ENCODE measurements at regions not wholly inside any gene's neighbourhood (a gene's known extent, or its start where the extent isn't known, plus 50 kb on each side); places are given as distances from the start of the nearest gene placed in this dataset.

DNA sequence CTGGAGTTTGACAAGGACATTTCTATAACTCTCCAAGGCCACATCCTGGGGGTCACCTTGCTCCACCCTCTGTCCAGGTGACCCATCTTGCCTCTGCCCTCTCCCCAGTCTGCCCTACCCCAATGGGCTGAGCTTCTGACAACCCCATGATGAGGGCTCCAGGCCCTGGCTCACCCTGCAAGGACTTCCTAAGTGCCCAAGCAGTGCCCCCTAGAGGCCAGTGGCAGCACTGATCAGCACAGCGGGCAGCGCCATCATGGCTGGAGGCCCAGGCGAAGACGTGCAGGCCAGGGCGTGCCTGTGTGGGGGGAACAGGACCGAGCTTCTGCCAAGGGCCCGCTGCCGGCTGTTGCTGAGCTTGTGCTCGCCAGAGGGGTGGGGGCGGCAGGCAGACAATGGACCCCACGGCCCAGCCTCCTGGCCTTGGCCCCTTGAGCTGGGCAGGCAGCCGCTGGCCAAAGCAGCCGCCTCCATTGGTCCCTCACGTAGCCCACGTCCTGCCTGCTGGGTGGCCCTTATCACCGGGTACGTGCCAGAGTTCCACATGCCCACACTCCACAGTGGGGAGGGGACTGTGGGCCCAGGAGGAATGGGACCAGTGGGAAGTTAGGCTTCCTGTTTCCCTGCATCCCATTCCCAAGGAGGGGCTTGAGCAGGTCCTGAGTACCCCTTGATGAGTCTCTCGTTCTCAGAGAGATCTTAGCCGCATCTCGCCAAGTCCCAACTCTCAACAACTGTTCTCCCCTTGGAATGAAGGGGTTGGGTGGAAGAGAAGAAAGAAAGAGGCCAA is 64.3 kb downstream of the MRPL14 start:
- DNase-seq: no peak

DNA sequence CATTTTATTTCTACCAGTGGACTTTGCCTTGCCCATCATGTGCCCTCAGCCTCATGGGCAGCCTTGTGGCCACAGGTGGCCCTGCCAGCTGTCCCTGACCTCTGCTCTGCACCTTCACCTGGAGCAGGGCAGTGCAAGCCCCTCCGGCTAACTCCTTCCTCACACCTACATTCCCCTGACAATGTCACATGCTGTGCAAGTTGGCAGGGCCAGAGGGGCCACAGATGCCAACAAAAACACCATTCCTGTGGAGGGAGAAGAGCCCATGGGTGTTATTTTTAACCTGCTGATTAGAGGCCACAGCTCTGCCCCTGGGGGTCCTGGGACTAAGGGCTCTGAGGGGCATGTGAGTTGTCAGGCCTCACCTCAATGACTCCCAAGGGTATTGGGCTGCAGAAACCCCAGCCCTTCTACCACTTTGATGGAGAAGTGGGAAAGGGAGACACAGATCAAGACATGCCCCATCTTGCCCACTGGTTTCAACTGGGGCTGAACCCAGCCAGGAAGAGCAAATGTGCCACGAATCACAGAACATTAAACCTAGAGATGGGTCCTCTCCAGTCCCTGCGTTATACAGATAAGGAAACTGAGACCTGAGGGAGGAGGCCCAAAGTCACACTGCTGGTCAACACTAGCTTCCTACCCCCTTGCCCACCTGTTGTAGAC is 65.0 kb downstream of the MRPL14 start:
- no peak for DNase-seq

DNA sequence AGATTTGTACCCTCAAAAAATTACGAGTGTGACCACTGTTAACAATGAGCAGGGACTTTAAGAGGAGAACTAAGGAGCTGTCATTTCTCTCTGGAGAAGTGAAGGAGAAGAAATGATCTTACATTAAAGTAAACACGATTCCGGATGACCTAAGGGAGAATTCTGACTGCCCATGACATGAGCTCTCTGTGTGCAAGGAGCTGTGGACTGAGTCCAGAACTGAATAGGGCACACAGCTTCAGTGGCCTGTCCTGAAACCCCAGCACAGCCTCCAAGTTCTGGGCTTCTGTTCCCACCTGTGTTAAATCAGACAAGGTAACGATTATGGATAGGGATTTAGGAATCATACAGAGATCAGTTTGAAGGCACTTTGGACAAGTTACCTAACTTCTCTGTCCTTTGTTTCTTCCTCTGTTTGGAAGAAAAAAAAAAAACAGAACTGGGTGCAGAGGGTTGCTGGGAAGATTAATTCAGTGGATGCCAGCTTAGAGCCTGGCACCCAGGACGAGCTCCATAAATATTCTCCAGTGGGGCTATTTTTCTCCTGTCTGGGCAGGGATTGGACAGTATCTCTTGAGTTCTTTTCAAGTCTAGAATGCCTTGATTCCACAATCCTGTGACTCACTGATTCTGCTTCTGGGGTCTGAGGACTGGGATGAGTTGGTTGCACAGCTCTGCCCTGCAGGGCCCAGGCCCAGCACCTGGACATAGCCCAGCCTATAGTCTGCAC is 65.7 kb downstream of the MRPL14 start:
- DNase-seq: no peak

DNA sequence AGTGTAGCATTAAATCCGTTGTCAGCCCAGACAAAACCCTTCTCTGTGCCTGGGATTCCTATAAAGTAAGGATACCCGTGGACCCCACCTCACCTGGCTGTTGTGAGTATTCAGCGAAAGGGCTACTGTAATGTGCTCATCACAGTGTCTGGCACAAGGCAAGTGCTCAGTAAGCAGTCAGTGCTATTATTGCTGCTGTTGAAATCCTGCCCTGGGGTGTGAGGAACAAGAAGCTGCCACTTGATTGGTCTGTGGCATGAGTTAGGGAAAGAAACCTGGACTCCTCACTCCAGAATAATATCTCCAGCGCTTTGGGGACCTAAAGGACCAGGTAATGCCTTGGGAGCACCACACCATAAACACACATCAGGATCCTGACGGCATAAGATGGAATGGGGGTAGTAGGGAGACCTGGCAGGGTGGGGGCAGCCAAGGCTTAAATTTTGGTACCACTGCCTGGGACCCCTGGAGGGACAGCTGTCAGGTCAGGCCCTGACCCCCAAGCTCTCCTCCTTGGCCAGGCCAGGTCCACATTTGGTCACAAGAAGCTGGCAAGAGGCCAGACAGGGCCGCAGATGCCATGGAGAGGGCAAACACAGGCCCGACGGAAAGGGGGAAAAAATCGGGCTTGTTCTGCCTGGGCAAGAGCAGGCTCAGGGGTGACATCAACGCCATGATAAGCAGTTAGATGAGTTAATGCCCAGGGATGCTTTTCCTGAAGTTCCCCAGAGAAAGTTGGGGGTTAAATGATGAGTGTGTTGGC is 66.5 kb downstream of the MRPL14 start:
- no peak for DNase-seq

DNA sequence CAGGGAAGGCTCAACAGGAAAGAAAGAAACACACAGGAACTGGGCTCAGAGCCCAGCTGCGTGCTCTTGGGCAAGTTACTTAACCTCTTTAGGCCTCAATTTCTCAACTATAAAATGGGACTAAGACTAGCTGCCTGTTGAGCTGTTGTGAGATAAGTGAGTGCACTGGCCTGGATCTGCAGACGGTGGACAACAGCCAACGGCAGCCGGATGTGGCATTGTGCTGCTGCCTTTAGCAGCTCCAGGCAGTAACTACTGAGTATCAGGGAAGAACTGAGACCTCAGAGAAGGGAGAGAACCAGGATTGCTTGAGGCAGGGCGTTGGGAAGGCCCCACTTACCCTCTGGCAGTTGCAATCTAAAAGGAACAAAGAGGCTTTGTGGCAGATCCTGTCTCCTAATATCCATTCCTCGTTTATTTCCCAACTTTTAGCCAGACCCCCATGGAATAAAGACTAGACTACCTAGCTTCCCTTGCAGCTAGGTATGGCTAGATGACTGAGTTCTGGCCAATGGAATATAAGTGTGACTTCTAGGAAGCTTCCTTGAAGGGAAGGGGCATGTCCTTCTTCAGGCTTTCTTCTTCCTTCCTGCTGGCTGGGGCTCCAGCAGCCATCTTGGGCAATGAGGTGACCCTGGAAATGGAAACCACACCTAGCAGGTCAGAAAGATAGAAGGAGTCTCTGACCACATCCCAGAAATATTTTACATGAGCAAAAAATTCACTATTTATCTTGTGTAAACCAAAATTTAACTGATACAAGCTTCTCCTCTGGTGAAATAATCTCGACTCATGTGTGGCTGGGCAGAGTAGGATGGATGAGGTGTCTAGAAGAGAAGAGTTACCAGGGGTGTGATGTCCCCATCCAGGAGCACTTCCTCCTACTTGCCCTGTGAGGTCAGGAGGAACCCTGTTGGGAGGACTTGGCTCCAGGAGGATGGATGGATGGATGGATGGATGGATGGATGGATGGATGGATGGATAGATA is 67.6 kb downstream of the MRPL14 start:
- no peak for DNase-seq

DNA sequence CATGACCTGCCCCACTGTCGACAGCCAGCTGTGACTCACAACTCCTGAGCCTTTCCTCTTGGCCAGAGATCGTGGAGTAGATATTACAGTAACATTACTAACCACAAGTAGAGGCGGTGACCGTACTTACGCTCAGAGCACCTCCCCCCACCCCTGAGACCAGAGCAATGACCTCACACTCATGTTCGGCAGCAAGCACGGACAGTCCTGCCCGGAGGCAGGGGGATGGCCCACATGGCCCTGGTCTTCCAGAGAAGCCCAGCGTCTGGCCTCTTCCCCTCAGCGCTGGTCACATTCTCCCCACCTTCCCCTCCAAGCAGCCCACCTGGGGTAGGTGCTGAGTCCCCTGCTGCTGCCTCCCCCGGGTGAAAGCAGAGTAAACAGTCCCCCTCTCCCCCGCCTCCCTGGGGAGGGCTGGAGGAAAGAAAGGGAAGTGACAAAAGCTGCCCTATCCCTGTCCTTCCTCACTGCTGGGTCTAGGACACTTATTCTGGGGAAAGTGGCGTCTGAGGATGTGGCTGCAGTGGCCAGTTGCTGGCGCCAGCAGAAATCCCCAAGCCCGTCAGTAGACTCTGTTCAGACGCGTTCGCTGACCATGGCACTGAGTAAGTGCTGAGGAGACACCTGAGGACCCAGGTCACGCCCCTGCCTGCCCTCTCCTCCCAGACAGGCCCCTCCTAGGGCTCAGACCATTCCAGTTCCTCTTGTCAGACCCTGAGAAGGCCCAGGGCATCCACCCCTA is 68.5 kb downstream of the MRPL14 start:
- DNase-seq: no peak

DNA sequence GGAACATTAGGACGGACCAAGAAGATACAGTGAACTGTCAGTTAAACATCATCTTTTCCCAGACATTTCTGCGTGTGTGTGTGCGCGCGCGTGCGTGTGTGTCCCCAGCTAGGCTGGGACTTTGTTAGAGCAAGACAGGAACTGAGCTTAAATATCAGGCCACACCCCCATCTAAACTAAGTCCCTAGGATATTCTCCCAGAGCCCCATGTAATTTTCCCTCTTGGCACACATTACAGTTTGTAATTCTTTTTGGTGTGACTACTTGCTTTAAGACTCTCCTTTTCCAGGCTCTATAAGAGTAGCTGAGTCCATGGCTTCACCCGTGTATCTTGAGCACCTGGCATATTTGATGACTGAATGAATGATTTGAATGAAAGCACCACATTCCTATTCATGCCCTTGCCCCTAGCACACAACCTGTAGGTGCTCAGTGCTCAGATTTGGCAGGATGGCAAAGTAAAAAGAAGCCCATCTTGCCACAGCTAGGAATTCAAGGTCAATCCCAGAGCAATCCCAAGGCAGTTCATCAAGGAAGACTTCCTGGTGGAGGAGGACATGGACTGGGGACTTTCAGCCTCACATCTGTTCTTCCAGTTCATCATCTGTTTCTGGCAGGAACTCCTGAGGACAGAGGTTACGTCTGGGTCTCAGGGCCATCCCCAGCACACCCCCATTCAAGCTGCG is 69.2 kb downstream of the MRPL14 start:
- DNase-seq: no peak

DNA sequence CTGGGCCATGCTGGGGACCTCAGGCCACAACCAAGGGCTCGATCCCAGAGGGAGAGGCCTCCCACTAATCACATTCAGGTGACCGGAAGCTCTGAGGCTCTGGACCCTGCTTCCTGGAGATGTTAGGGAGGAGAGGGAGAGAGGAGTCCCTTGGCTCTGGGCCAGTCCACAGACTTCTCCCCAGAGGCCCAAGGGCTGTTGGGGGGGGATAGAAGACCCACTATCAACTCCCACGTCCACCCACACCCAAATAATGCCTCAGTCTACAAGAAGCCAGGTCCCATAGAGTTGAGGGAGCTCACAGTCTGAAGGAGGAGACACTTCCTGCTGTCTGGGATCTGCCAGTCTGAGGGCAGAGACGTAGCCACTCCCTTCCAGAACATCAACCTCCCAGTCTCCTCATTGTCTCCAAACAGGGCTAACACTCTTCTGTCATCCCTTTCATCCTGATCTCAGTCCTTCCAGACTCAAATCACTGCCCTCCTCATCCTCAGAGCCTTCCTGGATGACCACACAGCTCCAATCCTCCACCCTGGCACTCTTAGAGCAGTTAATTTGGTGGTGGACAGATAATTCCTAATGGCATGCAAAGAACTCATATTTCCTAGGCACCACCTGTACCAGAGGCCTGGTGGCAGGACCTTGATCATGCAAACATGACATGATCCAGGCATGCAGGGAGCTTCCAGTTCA is 69.9 kb downstream of the MRPL14 start:
- no peak for DNase-seq

DNA sequence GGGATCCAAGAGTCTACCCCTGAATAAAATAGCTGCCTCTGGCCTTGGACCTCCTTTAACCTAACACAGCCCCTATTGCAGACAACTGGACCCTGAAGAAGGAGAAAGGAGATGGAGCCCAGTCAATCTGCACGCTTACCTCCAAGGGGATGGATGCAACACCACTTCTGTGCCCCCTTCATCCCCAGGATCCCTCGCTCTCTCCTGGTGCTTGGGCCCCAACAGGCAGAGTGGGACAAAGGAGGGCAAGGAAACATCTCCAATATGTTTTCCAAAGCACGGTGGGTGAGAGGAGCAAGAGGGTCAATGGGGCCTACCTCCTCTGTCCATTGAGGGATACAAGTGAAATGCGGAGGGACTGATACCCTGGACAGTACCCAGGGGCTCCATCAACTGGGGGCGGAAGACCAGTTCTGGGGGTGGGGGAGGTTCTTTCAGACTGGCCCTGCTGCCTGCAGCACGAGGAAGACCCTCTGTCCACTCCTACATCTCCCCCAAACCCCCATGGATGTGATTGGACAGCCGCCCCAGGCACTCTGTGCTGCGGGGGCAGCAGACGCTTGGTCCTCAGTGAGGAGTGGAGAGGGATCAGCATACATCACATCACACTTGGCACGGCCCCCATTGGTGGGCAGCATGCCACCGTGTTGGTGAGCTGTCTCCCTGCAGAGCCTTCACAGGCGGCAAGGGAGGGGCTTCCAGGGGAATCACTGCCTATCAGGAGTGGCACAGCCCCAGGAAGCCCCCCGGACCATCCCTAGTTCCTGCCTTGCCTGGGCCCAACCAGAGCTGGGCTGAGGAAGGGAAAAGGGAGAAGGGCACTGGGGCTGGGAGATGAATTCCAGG is 70.6 kb downstream of the MRPL14 start:
- DNase-seq: no peak

DNA sequence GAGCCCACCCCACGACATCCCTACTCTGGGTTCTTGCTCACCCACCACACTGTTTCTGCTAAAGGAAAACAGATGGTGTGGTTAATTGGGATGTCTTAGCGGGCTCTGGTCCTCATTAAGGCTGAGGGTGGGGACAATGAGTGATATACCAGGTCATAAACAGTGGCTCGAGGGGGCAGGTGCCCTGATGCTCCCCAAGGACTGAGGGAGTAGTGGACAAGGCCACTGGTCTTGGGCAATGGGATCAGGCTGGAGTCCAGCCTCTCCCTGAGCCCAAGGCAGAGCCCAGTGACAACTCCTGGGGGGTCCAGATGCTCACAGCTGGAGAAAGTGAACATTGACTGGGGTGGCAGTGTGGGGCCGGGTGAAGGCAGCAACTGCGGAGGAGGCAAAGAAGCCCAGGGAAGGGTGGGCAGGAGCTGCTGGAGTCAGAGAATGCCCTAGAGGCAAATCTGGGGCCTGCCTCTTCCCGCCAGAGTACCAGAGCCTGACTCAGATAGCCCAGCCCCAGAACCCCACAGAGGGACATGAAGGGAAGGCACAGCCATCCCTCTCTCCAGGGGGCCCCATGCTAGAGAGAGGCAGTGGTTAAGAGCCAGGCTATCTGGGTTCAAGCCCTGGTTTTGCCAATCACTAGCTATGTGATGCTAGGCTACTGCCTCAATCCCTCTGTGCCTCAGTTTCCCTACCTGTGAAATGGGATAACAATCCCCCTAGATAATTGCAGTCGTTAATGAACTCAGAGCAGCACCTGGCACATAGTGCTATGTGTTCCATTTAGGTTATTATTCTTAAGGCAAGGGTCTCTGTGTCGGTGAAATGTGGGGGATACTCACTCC is 72.3 kb downstream of the MRPL14 start:
- no peak for DNase-seq

DNA sequence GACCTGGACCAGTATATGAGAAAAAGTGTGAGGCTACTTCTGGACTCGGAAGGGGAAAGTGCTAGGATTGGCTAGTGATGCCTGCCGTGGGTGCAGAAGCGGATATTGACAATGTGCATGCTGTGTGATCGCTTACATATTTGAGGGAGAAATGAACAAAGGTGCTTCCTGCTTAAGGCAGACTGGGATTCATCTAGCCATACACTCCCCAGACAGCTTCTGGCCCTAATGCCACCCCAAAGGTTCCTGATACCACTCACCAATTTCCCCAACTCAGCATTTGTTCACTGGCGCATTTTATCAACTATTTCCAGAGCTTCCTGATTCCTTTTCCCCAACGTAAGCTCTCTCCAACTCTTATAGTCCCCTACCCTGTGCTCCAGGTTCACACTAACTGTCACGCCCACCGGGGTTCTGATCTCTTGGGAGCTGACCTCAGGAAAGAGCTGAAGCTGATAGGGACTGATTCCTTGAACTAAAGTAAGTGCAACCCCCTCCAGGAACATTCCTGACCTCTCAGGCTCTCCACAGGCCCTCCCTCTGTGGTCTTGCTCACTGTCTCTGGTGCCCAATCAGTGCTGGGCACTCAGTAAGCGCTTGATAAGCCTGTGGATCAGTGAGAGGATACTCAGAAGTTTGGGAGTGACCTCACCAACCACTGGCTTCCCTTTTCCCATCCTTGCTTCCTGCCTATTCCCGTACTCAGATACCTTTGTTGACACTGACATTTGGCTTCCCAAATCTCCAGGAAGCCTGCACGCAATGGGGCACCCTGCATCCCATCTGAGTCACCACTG is 73.3 kb downstream of the MRPL14 start:
- no peak for DNase-seq

DNA sequence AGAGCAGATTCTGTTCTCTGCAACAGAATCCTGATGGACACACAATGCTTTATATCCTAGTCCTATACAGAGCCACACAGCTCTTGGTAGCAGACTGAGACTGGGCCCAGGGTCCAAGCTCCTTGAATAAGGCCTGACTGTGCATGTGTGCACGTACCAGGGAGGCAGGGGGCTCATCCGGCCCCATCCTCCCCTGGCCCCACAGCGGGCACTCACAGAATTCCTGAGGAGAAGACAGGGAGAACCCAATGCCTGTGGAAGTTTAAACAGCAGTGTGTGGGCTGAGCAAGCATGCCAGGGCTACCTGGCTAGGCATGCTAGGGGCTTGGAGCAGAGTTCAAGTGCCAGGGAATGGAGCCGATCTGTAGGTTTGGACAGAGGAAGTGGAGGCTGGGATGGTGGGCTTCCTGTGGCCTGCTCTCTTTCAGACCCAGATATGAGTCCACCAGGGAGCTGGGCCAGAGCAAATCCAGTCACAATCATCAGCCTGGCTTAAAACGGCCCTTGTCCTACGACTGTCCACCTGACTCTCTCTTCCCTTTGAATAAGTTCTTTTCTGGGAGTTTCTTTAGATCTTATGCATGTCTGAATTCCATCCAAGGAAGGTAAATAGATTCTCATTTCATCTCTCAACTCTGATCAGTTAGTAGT is 74.0 kb downstream of the MRPL14 start:
- no peak for DNase-seq

DNA sequence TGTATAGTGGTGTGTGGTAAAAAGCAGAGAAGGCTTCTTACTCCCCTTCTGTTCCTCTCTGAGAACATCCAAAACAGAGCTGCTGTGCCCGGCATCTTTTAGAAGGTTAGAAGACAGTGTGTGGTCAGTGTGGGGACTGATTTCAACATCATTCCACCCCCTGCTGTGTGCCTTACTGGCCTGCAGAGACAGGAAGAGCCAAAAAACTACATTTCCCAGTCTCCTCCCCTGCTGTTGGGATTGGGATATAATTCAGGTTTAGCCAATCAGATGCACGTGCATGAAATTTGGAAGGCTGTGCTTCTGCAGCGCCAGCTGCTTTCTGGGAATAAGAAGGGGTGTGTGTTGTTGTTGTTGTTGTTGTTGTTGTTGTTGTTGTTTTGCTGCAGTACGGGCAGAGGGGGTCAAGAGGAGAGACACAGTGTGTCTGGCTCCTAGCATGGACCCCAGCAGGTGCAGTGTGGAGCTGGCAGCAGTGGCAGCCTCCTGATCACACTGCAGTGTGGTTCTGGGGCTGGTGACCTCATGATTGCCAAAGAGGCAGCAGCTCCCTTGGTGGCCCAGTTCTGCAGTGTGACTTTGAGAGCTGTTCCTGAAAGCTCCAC is 74.7 kb downstream of the MRPL14 start:
- DNase-seq: no peak

DNA sequence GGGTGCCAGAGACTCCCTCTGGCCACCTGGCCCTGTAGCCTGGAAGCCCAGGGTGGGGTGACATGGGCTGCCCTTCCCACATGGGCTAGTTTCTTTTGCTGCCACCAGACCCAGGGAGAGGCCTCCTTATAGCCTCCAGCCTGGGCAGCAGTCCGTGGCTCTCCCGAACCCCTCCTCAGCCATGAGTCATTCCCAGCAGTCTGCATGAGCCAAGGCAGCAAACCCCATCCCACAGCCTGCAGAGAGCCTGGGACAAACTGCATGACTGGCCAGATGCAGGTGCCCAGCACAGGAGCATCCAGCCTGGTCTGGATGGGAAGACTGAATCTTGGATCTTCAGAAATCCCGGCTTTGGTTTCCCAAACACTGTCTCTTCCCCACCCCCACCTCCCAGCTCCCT is 75.7 kb downstream of the MRPL14 start:
- DNase-seq: no peak

DNA sequence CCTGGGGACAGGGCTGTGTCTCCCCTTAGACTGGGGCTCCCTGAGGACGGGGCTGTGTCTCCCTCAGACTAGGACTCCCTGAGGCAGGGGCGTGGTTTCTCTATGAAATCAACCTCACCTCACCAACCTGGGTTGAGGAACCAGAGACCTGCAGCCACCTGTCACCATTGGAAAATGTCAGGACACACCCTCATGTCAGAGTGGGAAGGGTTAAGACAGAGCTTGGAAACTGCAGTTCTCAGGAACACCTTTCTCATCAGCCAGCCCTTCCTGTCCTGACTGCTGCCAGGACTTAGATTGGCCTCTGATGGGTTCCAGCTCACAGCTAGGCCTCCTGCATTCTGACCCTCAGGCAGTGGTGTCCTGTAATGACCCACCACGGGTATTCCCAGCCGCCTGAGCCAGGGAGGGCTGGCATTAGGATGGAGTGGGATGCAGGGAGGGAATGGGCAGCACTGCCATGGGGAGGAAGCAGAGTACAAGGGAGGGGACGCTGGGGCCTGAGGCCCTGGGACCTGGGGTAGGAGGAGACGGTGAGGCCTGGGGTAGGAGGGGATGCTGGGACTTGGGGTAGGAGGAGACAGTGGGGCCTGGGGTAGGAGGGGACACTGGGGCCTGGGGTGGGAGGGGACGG is 76.3 kb downstream of the MRPL14 start:
- DNase-seq: no peak

All from AML-193 (cell line).